NCI-H128 (cell line): ENCODE measurements at regions not wholly inside any gene's neighbourhood (a gene's known extent, or its start where the extent isn't known, plus 50 kb on each side); places are given as distances from the start of the nearest gene placed in this dataset.
"Not testable (repeated sequence)": the region's sequence is repeated elsewhere in the genome, so short reads cannot be mapped to it uniquely, and the experiment has no call there.

Experiments used
- DNase-seq: peaks from one replicate; lab custom pipeline; 2025; ENCODE audit not compliant: unreplicated experiment; lab: John Stamatoyannopoulos, UW

- no peak for DNase-seq
These were observed 141.5 kb upstream of the ROPN1 start for GRCh38 chr3:124133366-124133940.

GRCh38 chr3:124137216-124137615 lies 145.3 kb upstream of the ROPN1 start:
- no peak for DNase-seq

GRCh38 chr3:124138148-124138547 lies 146.2 kb upstream of the ROPN1 start:
- DNase-seq: no peak

GRCh38 chr3:124140746-124141145 lies 148.8 kb upstream of the ROPN1 start:
- DNase-seq: no peak

- no peak for DNase-seq
These were observed 150.6 kb upstream of the ROPN1 start for GRCh38 chr3:124142389-124142970.

GRCh38 chr3:124143047-124143446 lies 151.1 kb upstream of the ROPN1 start:
- no peak for DNase-seq

GRCh38 chr3:124144035-124144814 lies 152.3 kb upstream of the ROPN1 start:
- no peak for DNase-seq

- no peak for DNase-seq
These were observed 155.5 kb upstream of the ROPN1 start for GRCh38 chr3:124147429-124147828.

GRCh38 chr3:124147946-124148345 lies 156.0 kb upstream of the ROPN1 start:
- DNase-seq: no peak

GRCh38 chr3:124149081-124149480 lies 157.2 kb upstream of the ROPN1 start:
- DNase-seq: no peak

GRCh38 chr3:124149771-124150170 lies 157.8 kb upstream of the ROPN1 start:
- DNase-seq: no peak

- DNase-seq: not testable (repeated sequence)
These were observed 161.0 kb upstream of the ROPN1 start for GRCh38 chr3:124152891-124153290.

GRCh38 chr3:124156866-124157712 lies 165.2 kb upstream of the ROPN1 start:
- DNase-seq: no peak

GRCh38 chr3:124157748-124158147 lies 165.8 kb upstream of the ROPN1 start:
- no peak for DNase-seq

GRCh38 chr3:124158168-124158881 lies 166.4 kb upstream of the ROPN1 start:
- no peak for DNase-seq

- no peak for DNase-seq
These were observed 169.5 kb upstream of the ROPN1 start for GRCh38 chr3:124161448-124161847.

- no peak for DNase-seq
These were observed 171.8 kb upstream of the ROPN1 start for GRCh38 chr3:124163689-124164088.

GRCh38 chr3:124168271-124168670 lies 176.3 kb upstream of the ROPN1 start:
- no peak for DNase-seq

GRCh38 chr3:124172283-124172682 lies 180.4 kb upstream of the ROPN1 start:
- no peak for DNase-seq

GRCh38 chr3:124172816-124173215 lies 180.9 kb upstream of the ROPN1 start:
- DNase-seq: no peak

- DNase-seq: peak; percentile 97
These were observed 182.6 kb upstream of the ROPN1 start for GRCh38 chr3:124174476-124174875.
